IPS-18a (cell line): ENCODE measurements at regions not wholly inside any gene's neighbourhood (a gene's known extent, or its start where the extent isn't known, plus 50 kb on each side); places are given as distances from the start of the nearest gene placed in this dataset.
"Not testable (repeated sequence)": the region's sequence is repeated elsewhere in the genome, so short reads cannot be mapped to it uniquely, and the experiment has no call there.

Experiments
- H3K27ac ChIP-seq: one replicate; pipeline ENCODE4 v1.5.1; 2013; ENCODE audit warnings: low read length
- H3K27me3 ChIP-seq: one replicate; pipeline ENCODE4 v1.6.1; 2013; ENCODE audit warnings: mild to moderate bottlenecking, low read length; ENCODE audit not compliant: control insufficient read depth, insufficient read depth
- H3K36me3 ChIP-seq: one replicate; pipeline ENCODE4 v1.6.1; 2013; ENCODE audit warnings: low read depth, low read length; ENCODE audit not compliant: control insufficient read depth
- H3K4me1 ChIP-seq: one replicate; pipeline ENCODE4 v1.6.1; 2013; ENCODE audit warnings: low read depth, low read length; ENCODE audit not compliant: control insufficient read depth
- H3K4me3 ChIP-seq: one replicate; pipeline ENCODE4 v1.5.1; 2013; ENCODE audit warnings: low read length
- H3K9ac ChIP-seq: one replicate; pipeline ENCODE4 v1.6.1; 2013; ENCODE audit warnings: mild to moderate bottlenecking, low read length, moderate library complexity
- H3K9me3 ChIP-seq: one replicate; pipeline ENCODE4 v1.6.1; 2013; ENCODE audit warnings: low read depth, low read length; ENCODE audit not compliant: control insufficient read depth

GRCh38 chr3:164752812-164753211, 325.5 kb downstream of the SI start:
- Histone ChIP-seq H3K4me1 (no peaks in the 10 kb centered on the region), H3K27ac (no peak overlapping the region), H3K4me3 (no peak overlapping the region), H3K9ac (no peak overlapping the region), H3K27me3 (no peaks in the 10 kb centered on the region), H3K9me3 (no peaks in the 10 kb centered on the region), H3K36me3 (no peaks in the 10 kb centered on the region)

DNA sequence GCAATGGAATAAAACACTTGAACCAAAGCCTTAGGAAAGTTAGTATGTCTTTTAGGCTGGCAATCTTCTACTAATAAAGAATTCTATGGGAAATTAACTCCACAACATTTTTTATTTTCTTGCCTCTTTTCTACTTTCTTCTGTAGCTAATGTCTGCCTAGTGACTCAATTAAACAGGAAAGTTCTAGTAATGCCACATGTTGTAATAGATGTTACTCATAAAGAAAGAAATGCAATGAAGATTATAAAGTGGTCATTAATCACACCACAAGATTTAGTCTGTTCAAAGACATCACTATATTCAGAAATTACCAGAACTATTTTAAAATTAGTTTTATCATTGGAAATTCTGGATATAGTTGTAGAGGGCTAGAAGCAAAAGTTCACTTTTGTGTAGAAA, 329.7 kb downstream of the SI start:
- Histone ChIP-seq H3K9me3 (no peaks in the 10 kb centered on the region), H3K4me1 (no peaks in the 10 kb centered on the region), H3K4me3 (no peak overlapping the region), H3K27ac (no peak overlapping the region), H3K36me3 (no peaks in the 10 kb centered on the region), H3K9ac (no peak overlapping the region), H3K27me3 (no peaks in the 10 kb centered on the region)

DNA sequence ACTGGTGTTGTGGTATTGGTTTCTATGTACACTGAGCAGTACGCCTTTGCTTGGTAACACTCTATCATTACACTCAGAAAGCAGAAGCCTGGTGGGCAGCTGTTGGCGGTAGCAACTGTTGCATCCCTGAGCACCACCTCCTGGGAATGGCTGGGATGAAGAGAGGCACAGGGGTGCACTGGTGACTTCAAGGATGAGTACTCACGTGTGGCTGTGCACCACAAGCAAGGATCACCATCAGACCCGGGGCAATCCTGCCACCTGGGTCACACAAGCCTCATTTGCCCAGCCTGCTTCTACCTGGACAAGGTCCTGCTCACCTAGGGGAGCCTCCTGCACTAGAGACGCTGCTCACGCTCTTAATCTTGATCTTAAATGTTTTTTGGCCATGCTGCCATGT, 336.4 kb downstream of the SI start:
- no peak overlapping the region for H3K4me3 ChIP-seq
- H3K27me3 ChIP-seq, result no peaks in the 10 kb centered on the region
- no peaks in the 10 kb centered on the region for H3K4me1 ChIP-seq
- no peaks in the 10 kb centered on the region for H3K36me3 ChIP-seq
- H3K9ac ChIP-seq, result no peak overlapping the region
- H3K27ac ChIP-seq, result no peak overlapping the region
- no peaks in the 10 kb centered on the region for H3K9me3 ChIP-seq

DNA sequence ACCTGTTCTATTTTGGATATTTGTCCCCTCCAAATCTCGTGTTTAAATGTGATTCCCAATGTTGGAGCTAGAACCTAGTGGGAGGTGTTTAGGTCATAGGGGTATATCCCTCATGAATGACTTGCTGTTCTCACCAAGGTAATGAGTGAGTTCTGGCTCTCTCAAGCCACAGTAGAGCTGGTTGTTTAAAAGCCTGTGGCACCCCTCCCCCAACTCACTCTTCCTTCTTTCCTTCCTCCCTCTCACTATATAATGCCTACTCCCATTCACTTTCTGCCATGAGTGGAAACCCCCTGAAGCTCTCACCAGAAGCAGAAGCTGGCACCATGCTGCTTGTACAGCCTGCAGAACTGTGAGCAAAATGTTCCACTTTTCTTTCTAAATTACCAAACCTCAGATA, 341.1 kb downstream of the SI start:
- no peaks in the 10 kb centered on the region for H3K4me1 ChIP-seq
- H3K9ac ChIP-seq, result no peak overlapping the region
- H3K4me3 ChIP-seq, result no peak overlapping the region
- H3K27ac ChIP-seq, result no peak overlapping the region
- no peaks in the 10 kb centered on the region for H3K36me3 ChIP-seq
- H3K9me3 ChIP-seq, result no peaks in the 10 kb centered on the region
- H3K27me3 ChIP-seq, result no peaks in the 10 kb centered on the region

DNA sequence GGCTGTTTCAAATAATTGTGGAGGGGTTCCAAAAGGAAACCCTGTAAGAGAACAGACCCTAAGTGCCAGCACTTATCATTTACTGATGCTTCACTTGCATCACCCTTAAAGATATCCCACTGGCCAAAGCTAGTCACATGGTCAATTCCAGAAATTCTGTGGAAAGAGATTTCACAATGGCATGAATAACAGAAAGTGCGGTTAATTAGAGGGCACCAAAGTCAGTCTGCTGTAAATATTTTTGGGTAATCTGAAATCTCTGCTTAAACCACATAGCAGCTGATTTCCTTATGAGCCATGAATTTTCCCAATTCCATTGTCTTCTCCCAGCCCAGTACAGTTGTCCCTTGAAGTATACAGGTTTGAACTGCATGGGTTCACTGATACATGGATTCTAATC, 346.1 kb downstream of the SI start:
- H3K27me3 ChIP-seq, result no peaks in the 10 kb centered on the region
- no peaks in the 10 kb centered on the region for H3K36me3 ChIP-seq
- H3K4me3 ChIP-seq, result no peak overlapping the region
- peaks cover 3% of the 10 kb centered on the region for H3K4me1 ChIP-seq
- H3K9me3 ChIP-seq, result no peaks in the 10 kb centered on the region
- no peak overlapping the region for H3K27ac ChIP-seq
- no peak overlapping the region for H3K9ac ChIP-seq

- Histone ChIP-seq H3K27me3 (no peaks in the 10 kb centered on the region), H3K36me3 (no peaks in the 10 kb centered on the region), H3K9ac (no peak overlapping the region), H3K4me3 (no peak overlapping the region), H3K4me1 (peaks cover 3% of the 10 kb centered on the region), H3K27ac (no peak overlapping the region), H3K9me3 (no peaks in the 10 kb centered on the region)
Measured at GRCh38 chr3:164730815-164731360, 347.4 kb downstream of the SI start.

- no peaks in the 10 kb centered on the region for H3K4me1 ChIP-seq
- H3K4me3 ChIP-seq, result no peak overlapping the region
- H3K36me3 ChIP-seq, result no peaks in the 10 kb centered on the region
- no peak overlapping the region for H3K27ac ChIP-seq
- H3K9me3 ChIP-seq, result no peaks in the 10 kb centered on the region
- no peaks in the 10 kb centered on the region for H3K27me3 ChIP-seq
- H3K9ac ChIP-seq, result no peak overlapping the region
Measured at GRCh38 chr3:164723396-164723795, 354.9 kb downstream of the SI start.

DNA sequence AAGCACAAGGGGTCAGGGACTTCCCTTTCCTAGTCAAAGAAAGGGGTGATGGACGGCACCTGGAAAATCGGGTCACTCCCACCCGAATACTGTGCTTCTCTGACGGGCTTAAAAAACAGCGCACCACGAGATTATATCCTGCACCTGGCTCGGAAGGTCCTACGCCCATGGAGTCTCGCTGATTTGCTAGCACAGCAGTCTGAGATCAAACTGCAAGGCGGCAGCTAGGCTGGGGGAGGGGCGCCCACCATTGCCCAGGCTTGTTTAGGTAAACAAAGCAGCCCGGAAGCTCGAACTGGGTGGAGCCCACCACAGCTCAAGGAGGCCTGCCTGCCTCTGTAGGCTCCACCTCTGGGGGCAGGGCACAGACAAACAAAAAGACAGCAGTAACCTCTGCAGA, 375.5 kb downstream of the SI start:
- H3K4me1 ChIP-seq, H3K9me3 ChIP-seq, H3K9ac ChIP-seq, H3K27me3 ChIP-seq, H3K27ac ChIP-seq, H3K36me3 ChIP-seq, H3K4me3 ChIP-seq: not testable (repeated sequence)

DNA sequence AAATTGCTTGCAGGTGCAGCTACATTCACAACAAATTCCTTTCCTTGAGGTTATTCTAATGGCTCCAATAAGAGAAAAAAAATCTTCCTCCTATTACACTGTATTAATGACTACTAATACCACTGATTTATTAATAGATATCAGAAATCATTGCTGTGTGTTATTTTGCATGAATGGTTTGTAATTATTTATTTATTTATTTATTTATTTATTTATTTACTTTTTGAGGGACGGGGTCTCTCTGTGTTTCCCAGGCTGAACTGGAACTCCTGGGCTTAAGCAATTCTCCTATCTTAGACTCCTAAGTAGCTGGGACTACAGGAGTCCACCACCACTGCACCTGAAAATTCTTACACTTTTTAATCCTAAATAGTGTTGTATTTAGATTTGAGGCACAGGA, 390.4 kb downstream of the SI start:
- no peak overlapping the region for H3K4me3 ChIP-seq
- no peak overlapping the region for H3K9ac ChIP-seq
- H3K4me1 ChIP-seq, result no peaks in the 10 kb centered on the region
- no peaks in the 10 kb centered on the region for H3K36me3 ChIP-seq
- no peaks in the 10 kb centered on the region for H3K27me3 ChIP-seq
- H3K27ac ChIP-seq, result no peak overlapping the region
- no peaks in the 10 kb centered on the region for H3K9me3 ChIP-seq

GRCh38 chr3:164687211-164687610, 391.1 kb downstream of the SI start:
- Histone ChIP-seq H3K36me3 (no peaks in the 10 kb centered on the region), H3K4me1 (no peaks in the 10 kb centered on the region), H3K9me3 (no peaks in the 10 kb centered on the region), H3K4me3 (no peak overlapping the region), H3K27me3 (no peaks in the 10 kb centered on the region), H3K9ac (no peak overlapping the region), H3K27ac (no peak overlapping the region)

DNA sequence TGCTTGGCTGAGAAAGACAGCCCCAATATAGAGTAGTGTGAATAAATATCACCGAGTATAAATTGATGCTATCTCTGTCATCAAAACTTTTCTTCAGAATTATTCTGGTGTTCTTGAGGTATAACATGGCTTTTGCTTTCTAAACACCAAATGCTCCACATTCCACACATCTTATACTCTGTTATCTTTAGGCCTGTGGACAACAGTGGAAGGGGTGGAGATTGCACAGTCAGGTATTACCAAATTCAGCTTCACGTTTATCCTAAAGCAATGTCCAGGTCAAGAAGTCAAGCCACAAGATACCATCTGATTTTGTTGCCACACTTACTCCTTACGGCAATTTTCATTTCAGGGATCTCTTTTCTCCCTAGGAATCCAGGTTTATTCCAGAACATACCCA, 394.8 kb downstream of the SI start:
- Histone ChIP-seq H3K4me1 (no peaks in the 10 kb centered on the region), H3K27me3 (no peaks in the 10 kb centered on the region), H3K9me3 (no peaks in the 10 kb centered on the region), H3K36me3 (no peaks in the 10 kb centered on the region), H3K9ac (no peak overlapping the region), H3K4me3 (no peak overlapping the region), H3K27ac (no peak overlapping the region)

DNA sequence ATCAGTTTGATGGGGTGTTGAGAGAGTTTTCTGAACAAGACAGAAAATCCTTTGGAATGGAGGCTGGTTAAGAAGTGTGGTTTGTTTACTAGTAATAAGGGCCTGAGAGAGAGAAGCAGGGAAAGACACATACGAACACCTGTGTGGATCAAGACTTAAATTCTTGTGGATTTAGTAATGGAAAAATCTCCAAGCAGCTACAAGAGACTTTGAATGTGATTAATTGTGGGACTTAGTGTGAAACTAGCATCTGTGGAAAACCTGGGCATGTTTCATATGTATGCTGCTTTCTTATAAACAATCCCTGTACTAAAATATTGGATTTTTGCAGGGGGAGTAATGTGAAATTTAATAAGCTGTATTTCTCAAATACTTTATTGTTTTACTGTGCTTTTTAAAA, 399.1 kb downstream of the SI start:
- H3K4me3 ChIP-seq, result no peak overlapping the region
- no peaks in the 10 kb centered on the region for H3K27me3 ChIP-seq
- no peaks in the 10 kb centered on the region for H3K36me3 ChIP-seq
- no peaks in the 10 kb centered on the region for H3K9me3 ChIP-seq
- no peak overlapping the region for H3K27ac ChIP-seq
- H3K4me1 ChIP-seq, result no peaks in the 10 kb centered on the region
- H3K9ac ChIP-seq, result no peak overlapping the region
